DMS 273 treated with DMSO at 0.1 percent for 48 hours (cell line): ENCODE measurements at regions not wholly inside any gene's neighbourhood (a gene's known extent, or its start where the extent isn't known, plus 50 kb on each side); places are given as distances from the start of the nearest gene placed in this dataset.

ENCODE experiments used
- DNase-seq: peaks from one replicate; lab custom pipeline; 2025; lab: John Stamatoyannopoulos, UW

DNA sequence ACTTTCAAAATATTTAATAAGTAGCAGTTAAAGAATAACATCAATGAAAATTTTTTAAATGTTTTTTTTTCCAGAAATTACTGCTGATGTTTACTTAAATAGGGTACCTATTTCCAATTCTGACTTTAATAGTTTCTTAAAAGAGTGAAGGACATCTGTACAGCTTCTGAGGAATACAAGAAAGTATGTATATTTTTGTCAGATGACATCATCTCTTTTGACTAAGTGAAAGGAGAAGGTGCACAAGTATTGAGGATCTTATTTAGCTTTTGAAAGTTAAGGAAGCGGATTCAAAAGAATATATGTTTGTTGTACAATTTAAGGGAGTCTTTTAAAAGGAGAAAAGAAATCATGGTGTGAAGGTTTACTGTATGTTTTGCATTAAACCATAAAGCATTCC is 90.0 kb upstream of the SLC35B3 start:
- DNase-seq, result no peak

DNA sequence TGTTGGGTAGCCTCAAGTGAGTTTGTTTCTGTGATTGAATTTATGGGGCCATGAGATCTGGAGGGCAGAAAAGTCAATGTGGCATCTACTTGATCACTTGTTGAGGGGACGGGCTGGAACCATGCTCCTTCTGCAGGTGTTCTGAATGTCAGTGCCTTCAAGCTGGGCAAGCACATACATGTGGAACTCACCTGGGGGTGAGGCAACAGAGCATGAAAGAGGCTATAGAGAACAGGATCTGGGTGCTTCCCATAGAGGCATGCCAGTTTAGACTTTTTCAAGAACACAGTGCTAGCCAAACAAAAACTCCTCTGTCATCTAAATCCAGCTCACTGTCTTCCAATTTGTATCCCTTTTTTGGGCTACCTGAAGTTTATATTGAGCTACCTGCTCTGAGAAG is 77.8 kb upstream of the SLC35B3 start:
- DNase-seq, result no peak

DNA sequence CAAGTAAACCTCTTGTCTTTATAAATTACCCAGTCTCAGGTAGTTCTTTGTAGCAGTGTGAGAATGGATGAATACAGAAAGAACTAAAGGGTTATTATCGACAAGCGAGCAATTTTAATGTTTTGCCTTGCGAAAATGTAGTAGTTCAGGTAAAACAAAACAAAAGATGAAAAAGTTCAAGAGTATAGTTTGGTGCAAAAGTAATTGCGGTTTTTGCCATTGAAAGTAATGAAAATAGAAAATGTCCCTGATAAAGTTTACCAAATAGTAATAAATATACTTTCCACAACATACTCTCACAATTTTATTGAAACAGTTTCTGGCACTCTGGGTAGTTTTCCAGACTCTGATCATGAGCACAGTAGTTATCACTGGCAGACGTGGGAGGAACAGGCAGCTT is 71.9 kb upstream of the SLC35B3 start:
- no peak for DNase-seq

DNA sequence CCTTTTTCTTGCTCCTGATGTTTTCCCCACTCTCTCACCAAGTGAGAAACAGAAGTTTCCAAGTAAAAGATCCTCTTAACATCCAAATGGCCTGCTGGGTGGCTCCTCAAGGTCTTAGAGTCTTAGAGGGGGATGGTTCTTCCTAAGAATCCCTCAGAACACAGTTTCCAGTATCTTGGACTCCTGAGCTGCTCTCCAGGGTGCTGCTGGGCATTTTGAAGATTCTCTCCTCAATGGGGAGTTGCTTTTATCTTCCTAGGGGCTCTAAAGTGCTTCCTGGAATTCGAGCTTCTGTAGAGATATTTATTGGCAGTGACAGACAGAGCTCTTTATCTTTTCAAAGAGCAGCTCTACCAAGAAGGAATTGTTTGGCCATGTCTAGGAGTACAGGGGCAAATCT is 70.8 kb upstream of the SLC35B3 start:
- no peak for DNase-seq

DNA sequence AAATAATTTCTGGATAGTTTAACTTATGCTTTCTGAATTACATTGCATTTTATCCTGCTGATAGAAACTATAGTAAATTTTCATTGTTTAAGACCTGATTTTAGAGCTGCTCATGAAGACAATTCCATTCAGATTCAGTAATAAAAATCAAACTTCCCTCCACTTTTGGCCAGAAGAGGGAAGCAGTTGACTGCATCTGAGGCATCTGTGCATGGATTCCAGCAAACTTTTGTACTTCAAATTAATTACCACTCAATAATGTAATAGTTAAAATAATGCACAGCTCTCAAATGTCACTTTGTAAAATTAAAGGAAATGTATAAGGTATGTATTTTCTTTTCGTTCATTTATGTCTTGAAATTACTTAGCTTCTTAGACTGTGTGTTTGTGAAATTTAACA is 64.2 kb upstream of the SLC35B3 start:
- no peak for DNase-seq

- DNase-seq, result no peak
These were observed 59.4 kb upstream of the SLC35B3 start for GRCh38 chr6:8494730-8495129.

- no peak for DNase-seq
These were observed 57.3 kb upstream of the SLC35B3 start for GRCh38 chr6:8492536-8493133.
